ENCODE measurements at regions not wholly inside any gene's neighbourhood (a gene's known extent, or its start where the extent isn't known, plus 50 kb on each side); places are given as distances from the start of the nearest gene placed in this dataset.

GRCh38 chr12:71297930-71298329 is 140.1 kb upstream of the TSPAN8 start:
- intact Hi-C loops (cut with DNase I; ENCODE audit: low total_unique reads) = no loop called here
- TF ChIP-seq, protein P1, sequence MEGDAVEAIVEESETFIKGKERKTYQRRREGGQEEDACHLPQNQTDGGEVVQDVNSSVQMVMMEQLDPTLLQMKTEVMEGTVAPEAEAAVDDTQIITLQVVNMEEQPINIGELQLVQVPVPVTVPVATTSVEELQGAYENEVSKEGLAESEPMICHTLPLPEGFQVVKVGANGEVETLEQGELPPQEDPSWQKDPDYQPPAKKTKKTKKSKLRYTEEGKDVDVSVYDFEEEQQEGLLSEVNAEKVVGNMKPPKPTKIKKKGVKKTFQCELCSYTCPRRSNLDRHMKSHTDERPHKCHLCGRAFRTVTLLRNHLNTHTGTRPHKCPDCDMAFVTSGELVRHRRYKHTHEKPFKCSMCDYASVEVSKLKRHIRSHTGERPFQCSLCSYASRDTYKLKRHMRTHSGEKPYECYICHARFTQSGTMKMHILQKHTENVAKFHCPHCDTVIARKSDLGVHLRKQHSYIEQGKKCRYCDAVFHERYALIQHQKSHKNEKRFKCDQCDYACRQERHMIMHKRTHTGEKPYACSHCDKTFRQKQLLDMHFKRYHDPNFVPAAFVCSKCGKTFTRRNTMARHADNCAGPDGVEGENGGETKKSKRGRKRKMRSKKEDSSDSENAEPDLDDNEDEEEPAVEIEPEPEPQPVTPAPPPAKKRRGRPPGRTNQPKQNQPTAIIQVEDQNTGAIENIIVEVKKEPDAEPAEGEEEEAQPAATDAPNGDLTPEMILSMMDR (IDR thresholded peaks at IDR 0.05) = no peak
- TF ChIP-seq POLR2A (IDR thresholded peaks at IDR 0.05) = no peak
- H3K4me3 ChIP-seq (ENCODE audit: low read depth, poor library complexity, severe bottlenecking) = no peak overlapping the region
- no peak for DNase-seq (ENCODE audit: low spot score in 2 of 2)

DNA sequence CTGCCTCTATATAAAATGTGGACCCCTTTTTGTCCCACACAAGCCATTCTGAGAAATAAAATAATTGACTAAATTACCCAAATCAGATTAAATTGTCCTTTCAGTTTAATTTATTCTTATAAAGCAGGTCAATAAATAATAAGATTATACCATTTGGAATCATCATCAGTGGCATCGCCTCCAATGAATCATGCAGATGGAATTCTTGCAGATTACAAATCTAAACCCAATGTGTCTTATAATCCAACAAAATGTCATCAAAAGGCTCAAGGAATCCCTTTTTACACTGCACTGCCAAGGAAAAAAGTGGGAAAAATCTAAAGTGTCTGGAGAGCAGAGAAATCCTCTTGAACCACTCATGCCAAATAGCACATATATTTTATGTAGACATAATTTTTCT is 138.2 kb upstream of the TSPAN8 start:
- no peak overlapping the region for H3K4me3 ChIP-seq (ENCODE audit: low read depth, poor library complexity, severe bottlenecking)
- no peak for TF ChIP-seq POLR2A (IDR thresholded peaks at IDR 0.05)
- TF ChIP-seq, protein P1 (IDR thresholded peaks at IDR 0.05) = no peak
- no peak for DNase-seq (ENCODE audit: low spot score in 2 of 2)
- intact Hi-C loops (cut with DNase I; ENCODE audit: low total_unique reads) = no loop called here
- 53 to 67% methylated on average over 1 of the region's 1 CpG for WGBS, 2 donors

DNA sequence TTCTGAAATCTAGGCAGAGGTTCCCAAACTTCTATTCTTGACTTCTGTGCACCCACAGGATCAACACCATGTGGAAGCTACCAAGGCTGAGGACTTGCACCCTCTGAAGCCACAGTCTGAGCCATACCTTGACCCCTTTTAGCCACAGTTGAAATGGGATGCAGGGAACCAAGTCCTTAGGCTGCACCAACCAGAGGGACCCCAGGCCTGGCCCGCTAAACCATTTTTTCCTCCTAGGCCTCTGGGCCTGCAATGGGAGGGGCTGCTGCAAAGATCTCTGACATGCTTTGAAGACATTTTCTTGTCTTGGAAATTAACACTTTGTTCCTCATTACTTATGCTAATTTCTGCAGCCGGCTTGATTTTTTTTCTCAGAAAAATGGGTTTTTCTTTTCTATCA is 133.9 kb upstream of the TSPAN8 start:
- no peak for DNase-seq (ENCODE audit: low spot score in 2 of 2)
- H3K4me3 ChIP-seq (ENCODE audit: low read depth, poor library complexity, severe bottlenecking) = no peak overlapping the region
- intact Hi-C loops (cut with DNase I; ENCODE audit: low total_unique reads) = no loop called here
- WGBS, 2 donors = 95 to 100% methylated on average over 2 of the region's 2 CpGs
- no peak for TF ChIP-seq POLR2A (IDR thresholded peaks at IDR 0.05)
- TF ChIP-seq, protein P1 (IDR thresholded peaks at IDR 0.05) = no peak

DNA sequence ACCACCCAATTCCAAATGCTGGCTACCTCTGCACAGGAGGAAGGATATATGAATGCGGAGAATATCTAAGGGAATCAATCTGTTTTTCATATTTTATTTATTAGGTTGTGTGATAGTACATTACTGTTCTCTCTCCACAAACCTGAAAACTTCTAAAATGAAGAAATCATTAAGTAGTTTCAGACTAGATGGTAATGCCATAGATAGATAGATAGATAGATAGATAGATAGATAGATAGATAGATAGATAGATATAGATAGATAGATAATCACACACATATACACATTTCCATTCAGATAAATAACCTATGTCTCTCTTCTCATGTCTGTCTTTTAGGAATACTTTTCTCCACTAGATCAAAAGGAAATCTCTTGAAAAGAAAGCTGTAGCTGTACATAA is 126.1 kb upstream of the TSPAN8 start:
- H3K4me3 ChIP-seq (ENCODE audit: low read depth, poor library complexity, severe bottlenecking) = no peak overlapping the region
- intact Hi-C loops (cut with DNase I; ENCODE audit: low total_unique reads) = no loop called here
- DNase-seq (ENCODE audit: low spot score in 2 of 2) = no peak
- 89 to 93% methylated on average over 1 of the region's 1 CpG for WGBS, 2 donors
- TF ChIP-seq, protein P1 (IDR thresholded peaks at IDR 0.05) = no peak
- no peak for TF ChIP-seq POLR2A (IDR thresholded peaks at IDR 0.05)

GRCh38 chr12:71282925-71283324 is 125.1 kb upstream of the TSPAN8 start:
- TF ChIP-seq POLR2A (IDR thresholded peaks at IDR 0.05) = no peak
- TF ChIP-seq, protein P1 (IDR thresholded peaks at IDR 0.05) = no peak
- DNase-seq (ENCODE audit: low spot score in 2 of 2) = no peak

GRCh38 chr12:71282020-71282419 is 124.2 kb upstream of the TSPAN8 start:
- H3K4me3 ChIP-seq (ENCODE audit: low read depth, poor library complexity, severe bottlenecking) = no peak overlapping the region
- intact Hi-C loops (cut with DNase I; ENCODE audit: low total_unique reads) = no loop called here
- DNase-seq (ENCODE audit: low spot score in 2 of 2) = no peak
- no peak for TF ChIP-seq POLR2A (IDR thresholded peaks at IDR 0.05)
- TF ChIP-seq, protein P1 (IDR thresholded peaks at IDR 0.05) = no peak
- 55 to 66% methylated on average over 4 of the region's 4 CpGs for WGBS, 2 donors

More at GRCh38 chr12:71282925-71283324, 125.1 kb upstream of the TSPAN8 start:
- no peak overlapping the region for H3K4me3 ChIP-seq (ENCODE audit: low read depth, poor library complexity, severe bottlenecking)
- 85 to 91% methylated on average over 5 of the region's 5 CpGs for WGBS, 2 donors
- intact Hi-C loops (cut with DNase I; ENCODE audit: low total_unique reads) = no loop called here
